ENCODE measurements at regions not wholly inside any gene's neighbourhood (a gene's known extent, or its start where the extent isn't known, plus 50 kb on each side); places are given as distances from the start of the nearest gene placed in this dataset.
"Not testable (repeated sequence)": the region's sequence is repeated elsewhere in the genome, so short reads cannot be mapped to it uniquely, and the experiment has no call there.

DNA sequence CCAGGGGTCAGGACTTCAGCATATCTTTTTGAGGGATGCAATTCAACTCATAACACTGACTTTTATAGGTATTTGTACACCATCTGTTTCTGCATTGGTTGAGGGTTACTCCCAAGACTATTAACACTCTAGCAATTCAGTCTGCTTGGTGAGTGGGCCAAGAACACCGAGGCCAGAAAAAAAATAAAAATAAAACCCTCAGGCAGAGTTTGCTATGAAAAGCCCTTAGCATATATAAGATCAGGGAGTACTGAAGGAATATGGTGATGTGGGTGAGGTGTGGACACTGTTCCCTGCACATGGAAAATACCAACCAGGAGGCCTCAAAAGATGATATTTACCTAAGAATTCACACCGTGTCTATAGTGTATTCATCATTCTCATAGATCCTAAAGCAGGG lies 383.2 kb upstream of the UBE2E3 start:
- DNase-seq (ENCODE audit: low read depth), result no peak
- H3K4me3 ChIP-seq (ENCODE audit: low read length), result no peak overlapping the region
- no peak for TF ChIP-seq CTCF (conservative IDR thresholded peaks at IDR 0.05; ENCODE audit: low read length)

- DNase-seq (ENCODE audit: low read depth), result no peak
- H3K4me3 ChIP-seq (ENCODE audit: low read length), result no peak overlapping the region
- no peak for TF ChIP-seq CTCF (conservative IDR thresholded peaks at IDR 0.05; ENCODE audit: low read length)
Observed at GRCh38 chr2:180596453-180596852, 384.0 kb upstream of the UBE2E3 start.

GRCh38 chr2:180591947-180592346 lies 388.5 kb upstream of the UBE2E3 start:
- DNase-seq (ENCODE audit: low read depth), result no peak
- no peak for TF ChIP-seq CTCF (conservative IDR thresholded peaks at IDR 0.05; ENCODE audit: low read length)
- H3K4me3 ChIP-seq (ENCODE audit: low read length), result no peak overlapping the region

- not testable (repeated sequence) for DNase-seq (ENCODE audit: low read depth); H3K4me3 ChIP-seq (ENCODE audit: low read length)
Observed at GRCh38 chr2:180591093-180591781, 389.2 kb upstream of the UBE2E3 start.

- H3K4me3 ChIP-seq (ENCODE audit: low read length), result no peak overlapping the region
- DNase-seq (ENCODE audit: low read depth), result no peak
- TF ChIP-seq CTCF (conservative IDR thresholded peaks at IDR 0.05; ENCODE audit: low read length), result no peak
Observed at GRCh38 chr2:180583441-180584140, 396.8 kb upstream of the UBE2E3 start.

DNA sequence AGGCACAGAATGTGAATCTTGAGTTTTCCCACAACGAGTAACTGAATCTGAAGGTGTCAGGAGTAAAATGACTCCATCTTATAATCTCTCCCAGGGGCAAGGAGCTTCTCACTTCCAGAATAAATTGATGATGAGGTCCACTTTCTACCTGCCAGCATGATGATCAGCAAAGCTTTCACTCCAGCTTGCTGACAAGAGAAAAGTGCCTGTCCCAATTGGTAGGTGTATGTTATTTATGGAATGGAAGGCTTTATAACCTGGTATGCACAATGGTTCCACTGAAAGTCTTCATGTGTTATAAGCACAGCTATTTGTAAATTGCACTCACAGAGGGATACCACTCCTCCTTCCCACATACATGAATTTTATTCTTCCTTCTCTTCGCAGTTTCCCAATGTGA lies 401.0 kb upstream of the UBE2E3 start:
- no peak for DNase-seq (ENCODE audit: low read depth)
- TF ChIP-seq CTCF (conservative IDR thresholded peaks at IDR 0.05; ENCODE audit: low read length), result no peak
- no peak overlapping the region for H3K4me3 ChIP-seq (ENCODE audit: low read length)

DNA sequence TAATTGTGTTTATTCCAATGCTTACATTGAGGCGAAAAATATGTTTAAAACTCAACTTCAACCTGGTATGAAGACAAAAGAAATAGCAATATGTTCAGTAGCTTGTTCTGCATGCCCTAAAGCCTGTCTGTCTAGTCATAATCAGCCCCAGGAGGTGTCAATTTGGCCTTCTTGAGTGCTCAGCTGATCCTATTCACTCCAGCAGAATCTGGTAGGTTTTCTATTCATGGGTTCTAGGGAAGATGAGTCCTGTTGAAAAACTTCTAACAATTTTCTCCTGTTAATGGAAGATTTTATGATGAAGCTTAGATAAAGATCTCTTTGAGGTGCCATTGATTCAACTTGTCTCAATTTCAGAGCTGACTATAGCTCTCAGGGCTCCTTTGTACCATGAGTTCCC lies 402.0 kb upstream of the UBE2E3 start:
- no peak for TF ChIP-seq CTCF (conservative IDR thresholded peaks at IDR 0.05; ENCODE audit: low read length)
- DNase-seq (ENCODE audit: low read depth), result no peak
- no peak overlapping the region for H3K4me3 ChIP-seq (ENCODE audit: low read length)
